Femur (tissue), 1 donor: ENCODE measurements at regions not wholly inside any gene's neighbourhood (a gene's known extent, or its start where the extent isn't known, plus 50 kb on each side); places are given as distances from the start of the nearest gene placed in this dataset.

Experiments used
- DNase-seq: peaks from one replicate; pipeline ENCODE4 v3.0.0-alpha.2; 2017

DNA sequence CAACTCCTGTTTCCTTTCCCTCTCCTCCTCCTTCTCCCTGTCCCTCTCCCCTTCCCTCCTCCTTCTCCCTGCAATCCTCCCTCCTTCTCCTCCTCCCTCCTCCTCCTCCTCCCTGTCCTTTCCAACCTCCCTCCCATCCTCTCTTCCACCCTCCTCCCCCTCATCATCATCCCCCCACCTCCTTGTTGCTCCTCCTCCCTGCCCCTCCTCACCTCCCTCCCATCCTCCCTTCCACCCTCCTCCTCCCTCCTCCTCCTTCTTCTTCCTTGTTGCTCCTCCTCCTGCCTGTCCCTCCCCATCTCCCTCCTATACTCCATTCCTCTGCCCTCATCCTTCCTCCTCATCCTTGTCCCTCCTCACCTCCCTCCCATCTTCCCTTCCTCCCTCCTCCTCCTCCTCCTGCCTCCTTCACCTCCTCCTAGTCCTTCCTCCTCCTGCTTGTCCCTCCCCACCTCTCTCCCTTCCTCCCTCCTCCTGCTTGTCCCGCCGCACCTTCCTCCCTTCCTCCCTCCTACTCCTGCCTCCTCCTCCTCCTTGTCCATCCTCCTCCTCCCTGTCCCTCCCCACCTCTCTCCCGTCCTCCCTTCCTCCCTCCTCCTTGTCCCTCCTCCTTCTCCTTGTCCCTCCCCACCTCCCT, 222.5 kb downstream of the IRF8 start:
- DNase-seq, result no peak

DNA sequence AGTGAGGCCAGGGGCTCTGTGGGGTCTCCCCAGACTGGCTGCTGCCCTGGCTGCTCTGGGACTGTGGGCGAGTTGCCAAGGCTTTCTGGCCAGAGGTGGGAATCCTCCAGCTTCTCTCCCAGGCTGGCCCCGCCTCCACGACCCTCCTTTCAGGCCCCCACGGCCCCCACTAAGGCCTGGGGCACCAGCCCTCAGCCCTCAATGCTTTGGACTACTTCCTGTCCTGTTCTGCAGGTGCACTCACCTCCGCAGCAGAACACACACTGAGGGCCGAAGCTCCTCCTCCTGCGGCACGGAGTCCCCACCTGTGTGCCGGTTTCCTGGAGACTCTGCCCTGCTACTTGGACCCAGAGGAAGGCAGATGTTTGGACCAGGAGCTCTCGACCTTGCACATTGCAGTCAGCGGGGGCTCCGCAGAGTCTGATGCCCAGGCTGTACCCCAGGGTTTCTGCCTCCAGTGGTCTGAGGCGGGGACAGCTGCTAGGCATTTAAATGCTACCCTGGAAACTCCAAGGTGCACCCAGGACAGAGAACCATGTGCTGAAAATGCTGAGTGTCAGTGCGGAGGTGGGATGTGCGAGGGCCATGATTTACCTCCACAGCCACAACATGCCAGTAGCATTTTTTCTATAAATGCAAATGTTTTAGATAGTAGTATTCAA, 223.8 kb downstream of the IRF8 start:
- DNase-seq, result no peak

DNA sequence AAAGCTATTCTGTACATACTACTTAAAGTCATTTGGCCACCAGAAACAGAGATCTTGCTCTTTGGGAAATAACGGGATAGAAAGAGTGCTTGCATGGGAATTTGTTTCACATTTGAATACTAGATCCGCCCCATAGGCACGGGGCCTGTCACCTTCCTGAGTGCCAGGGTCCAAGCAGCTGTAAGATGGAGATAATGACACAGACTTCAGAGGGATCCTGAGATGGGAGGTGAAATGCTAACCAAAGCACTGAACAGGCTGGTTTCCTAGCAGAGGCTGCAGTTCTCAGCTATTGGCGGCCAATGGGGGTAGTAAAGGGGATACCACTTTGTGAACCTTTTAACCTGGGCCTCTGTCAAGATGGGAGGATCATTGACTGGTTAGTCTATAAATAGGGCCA, 225.4 kb downstream of the IRF8 start:
- no peak for DNase-seq

DNA sequence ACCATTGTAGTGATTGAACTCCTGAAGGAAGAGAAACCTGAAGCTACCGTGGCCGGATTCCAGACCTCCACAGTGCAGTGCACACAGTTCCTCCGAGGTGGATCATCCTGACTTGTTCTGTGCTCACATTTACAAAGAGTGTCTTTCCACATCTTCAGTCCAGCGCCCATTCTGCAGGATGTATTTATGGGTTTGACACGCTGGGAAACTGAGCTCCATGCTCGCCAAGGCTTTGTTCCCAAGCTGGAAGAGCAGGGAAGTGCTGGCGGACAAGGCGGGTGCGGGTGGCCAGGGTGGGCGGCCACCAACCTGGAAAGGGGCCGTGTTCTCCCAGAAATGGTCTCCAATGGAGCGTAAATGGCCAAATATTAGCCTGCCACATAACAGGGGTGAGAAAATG, 227.9 kb downstream of the IRF8 start:
- DNase-seq, result no peak

DNA sequence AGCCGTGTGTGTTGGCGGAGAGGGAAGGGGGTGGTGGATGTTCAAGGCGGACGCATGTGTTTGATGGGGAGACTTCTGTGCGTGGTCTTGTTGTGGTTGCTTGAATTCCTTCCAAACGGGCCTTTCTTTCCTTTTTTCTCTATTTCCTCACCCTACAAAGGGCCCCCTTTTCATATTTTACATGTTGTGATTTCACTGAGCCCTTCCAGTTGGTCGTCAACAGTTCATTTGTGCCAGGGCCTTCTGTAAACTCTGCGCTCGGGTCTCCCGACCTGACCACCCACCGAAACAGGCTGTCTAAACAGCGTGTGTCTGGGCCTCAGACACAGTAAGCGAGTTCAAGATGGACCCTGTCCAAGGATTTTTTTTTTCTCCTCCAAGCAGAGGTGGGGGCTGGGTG, 228.4 kb downstream of the IRF8 start:
- DNase-seq, result no peak

DNA sequence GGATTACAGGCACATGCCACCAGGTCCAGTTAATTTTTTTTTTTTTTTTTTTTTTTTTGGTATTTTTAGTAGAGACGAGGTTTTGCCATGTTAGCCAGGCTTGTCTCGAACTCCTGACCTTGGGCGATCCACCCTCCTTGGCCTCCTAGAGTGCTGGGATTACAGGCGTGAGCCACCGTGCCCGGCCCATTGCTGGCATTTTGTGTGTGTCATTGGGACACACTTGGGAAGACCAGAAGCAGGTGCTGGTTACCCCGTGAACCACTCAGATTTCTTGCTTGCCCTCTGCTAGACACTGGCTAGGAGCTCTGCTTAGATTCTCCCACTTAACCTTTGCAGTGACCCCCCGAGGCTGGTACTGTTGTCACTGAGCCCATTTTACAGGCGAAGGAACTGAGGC, 229.3 kb downstream of the IRF8 start:
- DNase-seq, result no peak

DNA sequence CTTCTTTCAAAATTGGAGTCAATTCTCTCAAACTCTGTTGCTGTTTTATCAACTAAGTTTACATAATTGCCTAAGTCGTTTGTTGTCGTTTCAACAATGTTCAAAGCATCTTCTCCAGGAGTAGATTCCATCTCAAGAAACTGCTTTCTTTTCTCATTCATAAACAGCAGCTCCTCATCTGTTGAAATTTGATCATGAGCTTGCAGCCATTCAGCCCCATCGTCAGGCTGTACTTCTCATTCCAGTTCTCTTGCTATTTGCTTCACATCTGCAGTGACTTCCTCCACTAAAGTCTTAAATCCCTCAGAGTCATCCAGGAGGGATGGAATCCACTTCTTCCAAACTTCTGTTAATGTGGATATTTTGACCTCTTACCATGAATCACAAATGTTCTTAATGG, 230.6 kb downstream of the IRF8 start:
- DNase-seq, result no peak

DNA sequence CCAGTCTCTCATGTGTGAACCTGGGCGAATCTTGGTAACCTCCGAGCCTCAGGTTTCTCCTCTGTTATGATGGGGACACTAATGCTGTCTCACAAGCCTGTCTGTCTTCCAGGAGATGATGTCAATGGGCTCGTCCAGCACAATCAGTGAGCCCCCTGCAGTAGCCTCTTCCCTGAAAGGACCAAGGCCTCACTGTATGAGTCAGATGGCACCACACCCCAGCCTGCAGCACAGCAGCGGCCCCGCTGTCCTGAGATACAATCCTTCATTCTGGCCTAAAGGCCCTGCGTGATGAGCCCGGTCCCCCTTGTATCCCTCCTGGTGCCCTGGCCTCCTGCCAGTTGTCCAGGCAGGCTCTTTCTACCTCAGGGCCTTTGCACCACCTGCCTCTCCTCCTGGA, 234.4 kb downstream of the IRF8 start:
- DNase-seq, result no peak

DNA sequence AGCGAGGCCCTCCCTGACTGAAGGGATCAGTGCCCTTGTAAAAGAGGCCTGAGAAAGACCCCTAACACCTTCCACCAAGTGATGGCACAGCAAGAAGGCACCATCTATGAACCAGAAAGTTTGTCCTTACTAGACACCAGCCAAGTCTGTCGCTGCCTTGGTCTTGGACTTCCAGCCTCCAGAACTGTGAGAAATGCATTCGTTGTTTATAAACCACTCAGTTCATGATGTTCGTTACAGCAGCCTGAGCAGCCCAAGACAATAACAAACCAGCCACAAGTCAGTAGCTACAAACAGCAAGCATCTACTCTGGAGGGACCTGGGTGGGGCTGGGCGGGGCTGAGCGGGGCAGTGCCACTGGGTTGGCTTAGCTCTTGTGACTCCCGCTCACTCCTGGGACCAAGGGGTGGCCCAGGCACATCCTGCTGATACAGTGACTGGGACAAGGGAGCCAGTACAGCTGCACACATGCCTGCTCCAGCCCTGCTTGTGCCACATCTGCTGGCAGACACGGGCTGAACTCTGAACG, 234.9 kb downstream of the IRF8 start:
- DNase-seq, result no peak

DNA sequence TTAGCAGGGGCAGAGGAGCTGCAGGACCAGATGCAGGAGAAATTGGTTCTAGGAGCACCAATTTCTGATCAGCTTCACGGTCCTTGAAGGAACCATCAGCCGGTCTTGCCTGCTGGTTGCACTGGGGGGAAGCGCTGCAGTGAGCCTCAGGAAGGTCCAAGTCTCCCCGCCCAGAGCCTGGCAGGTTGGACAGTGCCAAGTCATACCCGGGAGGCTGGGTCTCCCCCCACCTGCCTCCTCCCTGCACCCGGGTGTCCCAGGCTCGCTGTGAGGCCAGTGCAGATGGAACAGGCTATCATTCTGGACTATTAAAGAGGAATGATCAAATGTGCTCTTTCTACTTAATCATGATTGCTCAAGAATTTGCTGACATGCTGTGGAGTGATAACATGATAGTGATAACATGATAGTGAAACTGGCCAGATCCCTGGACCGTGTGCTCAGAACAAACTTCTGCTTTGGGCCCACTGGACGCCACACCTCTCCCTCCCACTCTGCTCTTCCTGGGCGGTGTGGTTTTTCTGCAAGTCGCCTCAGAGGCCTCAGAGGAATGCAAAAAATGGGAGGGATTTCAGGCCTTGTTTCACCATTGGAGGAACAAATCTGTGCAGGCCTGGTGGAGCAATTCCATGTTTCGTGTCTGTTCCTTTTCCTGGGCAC, 236.0 kb downstream of the IRF8 start:
- no peak for DNase-seq

DNA sequence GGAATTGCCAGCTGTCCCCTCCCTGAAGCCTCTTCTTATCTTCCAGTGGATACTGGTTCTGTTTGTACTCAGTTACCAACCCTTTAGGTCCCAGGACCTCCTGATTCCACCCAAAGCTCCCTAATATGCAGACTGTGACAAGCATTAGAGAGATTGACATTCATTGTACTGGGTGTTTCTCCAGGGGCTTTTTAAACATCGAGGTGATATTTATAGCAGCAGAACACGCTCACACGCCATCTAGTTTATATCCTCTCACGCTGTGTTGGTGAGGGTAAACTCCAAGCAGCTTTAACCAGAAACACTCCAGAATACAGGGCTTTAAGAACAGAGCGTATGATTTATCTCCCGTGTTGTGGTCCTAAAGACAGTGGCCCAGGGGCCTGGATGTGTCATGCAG, 238.4 kb downstream of the IRF8 start:
- no peak for DNase-seq

DNA sequence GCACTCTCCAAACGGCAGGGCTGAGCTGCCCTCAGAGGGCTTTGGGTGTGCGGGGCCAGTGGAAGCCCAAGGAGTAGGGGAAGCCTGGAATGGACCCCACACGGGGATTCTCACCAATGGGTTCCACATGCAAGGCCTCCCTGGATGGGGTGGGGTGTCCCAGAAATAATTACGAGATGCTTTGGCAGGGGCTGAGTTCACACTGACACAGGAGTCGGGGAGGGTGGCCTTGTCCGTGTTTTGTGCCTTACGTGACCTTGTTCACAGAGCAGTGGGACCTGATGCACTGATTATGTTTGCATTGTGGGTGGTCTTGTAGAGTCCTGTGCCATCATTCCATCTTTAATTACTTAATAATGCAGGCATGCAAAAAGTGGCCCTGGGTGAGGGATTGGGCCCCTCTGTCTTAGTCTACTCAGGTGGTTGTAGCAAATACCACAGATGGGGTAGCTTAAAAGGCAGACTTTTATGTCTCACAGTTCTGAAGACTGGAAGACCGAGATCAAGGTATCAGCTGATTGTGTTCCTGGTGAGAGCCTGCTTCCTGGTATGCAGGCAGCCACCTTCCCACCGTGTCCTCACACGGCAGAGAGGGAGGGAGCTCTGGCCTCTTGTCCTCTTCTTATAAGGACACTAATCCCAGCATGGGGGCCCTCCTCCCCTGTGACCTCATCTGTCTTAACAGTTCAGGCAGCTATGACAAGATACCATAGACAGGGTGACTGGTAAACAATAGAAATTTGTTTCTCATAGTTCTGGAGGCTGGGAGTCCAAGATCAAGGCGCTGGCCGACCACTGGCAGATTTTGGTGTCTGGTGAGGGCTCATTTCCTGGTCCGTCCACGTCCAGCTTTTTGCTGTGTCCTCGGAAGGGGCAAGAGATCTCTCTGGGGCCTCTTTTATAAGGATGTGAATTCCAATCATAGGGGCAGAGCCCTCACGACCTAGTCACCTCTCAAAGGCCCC, 239.4 kb downstream of the IRF8 start:
- no peak for DNase-seq

DNA sequence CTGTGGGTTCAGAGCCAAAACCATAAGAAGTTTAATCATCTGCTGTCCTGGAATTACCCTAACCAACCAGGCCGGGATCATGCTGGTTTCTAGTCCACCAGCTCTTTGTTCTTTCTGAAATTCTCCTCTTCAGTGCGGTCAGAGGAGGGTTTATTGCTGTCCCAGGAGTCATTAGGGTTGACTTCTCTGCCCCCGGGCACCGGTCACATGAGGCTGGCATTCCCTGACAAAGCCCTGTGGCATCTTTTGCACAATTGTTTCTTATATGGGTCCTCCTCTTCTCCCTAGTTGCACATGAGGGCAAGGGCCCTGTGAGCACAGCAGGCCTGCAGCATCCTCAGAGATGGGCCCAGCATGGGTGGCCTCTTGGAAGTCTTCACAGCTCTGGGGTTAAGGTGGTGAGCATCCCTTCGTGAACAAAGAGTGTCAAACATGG, 243.9 kb downstream of the IRF8 start:
- DNase-seq, result no peak

DNA sequence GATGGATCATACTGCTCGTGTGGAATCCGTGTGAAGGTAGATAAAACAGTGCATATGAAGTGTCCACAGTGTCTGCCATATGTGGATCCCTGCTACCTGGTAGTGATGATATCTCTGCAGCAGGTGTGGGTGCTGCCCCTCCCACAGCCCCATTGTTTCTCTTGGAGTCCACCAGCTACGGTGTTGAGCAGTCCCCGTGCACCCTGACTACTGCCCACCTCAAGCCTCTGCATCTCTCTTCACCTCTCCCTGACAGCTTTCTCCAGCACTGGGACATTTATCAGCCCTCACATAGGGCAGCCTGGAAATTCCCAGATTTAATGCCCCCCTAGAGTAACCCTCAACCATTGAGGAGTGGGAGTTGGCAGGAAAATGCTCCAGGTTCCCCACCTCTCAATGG, 244.7 kb downstream of the IRF8 start:
- DNase-seq, result no peak

DNA sequence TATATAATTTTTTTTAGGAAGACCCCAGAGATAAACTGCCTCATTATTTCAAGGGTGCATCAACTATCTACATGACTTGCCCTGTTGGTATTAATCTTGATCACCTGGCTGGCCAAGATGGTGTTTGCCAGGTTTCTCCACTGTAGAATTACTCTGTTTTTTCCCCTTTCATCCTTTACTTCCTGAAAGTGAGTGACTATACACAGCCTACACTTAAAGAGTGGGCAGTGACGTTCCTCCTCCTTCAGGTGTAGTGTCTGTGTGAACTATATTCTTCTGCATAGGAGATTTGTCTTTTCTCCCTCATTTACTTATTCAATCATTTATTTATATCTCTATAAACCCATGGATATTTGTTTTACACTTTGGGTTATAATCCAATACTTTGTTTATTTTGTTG, 246.7 kb downstream of the IRF8 start:
- no peak for DNase-seq

DNA sequence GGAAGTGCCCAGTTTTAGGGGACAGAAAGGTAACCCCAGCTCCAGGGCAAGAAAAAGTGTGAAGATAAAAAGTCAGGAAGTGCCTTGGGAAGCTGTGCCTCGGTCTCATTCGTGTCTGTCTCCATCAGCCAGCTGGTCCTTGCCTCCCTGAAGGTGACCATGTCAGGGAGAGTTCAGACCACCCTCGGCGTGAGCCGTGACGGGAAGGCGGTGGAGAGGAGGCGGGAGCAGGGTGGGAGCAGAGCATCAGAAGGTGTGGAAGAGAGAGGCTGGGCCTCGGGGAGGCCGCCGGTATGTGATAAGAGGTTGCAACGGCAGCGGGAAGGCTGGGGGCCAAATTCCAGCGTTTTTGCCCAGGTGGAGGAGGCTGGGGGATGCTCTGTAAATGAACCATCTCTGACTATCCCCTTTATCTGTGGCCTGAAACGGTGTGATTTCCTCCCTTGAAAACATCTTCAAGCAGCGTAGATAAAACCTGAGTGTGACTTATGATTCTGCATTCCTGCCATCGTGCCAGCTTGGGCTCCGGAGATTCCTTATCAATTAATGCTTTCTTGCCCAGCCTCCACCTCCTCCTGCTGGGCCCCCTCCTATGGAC, 251.8 kb downstream of the IRF8 start:
- DNase-seq, result no peak

DNA sequence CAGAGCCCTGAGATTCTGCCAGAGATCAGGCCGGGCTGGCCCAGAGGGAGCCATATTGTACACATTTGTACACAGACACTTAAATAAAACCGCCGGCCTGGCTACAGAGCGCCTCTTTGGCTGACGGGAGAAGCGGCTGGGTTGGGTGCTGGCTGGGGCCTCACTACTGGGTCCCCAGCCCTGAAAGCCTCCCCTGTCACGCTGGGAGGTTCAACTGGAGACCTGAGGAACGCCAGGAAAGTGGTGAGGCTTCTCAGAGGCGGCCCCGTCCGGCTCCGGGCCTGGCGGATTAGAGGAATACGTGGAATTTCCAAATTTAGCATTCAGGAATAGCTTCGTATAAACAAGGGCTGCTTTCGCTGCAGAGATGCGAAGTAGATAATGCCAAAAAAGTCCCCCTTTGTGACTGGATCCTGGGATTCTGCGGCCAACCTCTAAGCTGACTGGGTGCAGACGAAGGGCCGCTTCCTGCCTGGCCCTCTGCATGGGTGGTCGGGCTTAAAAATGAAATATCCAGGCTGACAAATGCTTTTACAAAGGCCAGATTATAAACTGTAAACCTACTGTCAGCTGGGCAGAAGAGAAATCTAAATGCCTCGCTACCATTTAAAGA, 252.4 kb downstream of the IRF8 start:
- peak; percentile 41 for DNase-seq

DNA sequence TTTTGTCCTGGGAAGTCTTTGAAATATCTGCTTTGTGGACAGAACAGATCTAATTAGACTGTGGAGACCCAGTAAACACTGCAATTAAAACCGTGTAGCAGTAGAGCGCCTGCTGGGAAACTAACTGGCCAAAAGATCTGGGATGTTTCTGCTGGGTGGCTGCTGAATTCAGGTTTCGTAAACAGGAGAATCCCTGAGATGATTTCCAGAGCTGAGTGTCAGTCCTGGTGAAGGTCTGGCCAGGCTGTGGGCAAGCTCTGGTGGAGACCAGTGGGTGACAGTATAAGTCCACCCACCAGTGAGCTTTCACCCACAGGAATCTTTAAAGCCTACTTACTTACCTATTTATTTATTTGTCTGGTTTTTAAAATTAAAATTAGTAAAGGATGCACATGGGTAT, 257.2 kb downstream of the IRF8 start:
- DNase-seq, result no peak

DNA sequence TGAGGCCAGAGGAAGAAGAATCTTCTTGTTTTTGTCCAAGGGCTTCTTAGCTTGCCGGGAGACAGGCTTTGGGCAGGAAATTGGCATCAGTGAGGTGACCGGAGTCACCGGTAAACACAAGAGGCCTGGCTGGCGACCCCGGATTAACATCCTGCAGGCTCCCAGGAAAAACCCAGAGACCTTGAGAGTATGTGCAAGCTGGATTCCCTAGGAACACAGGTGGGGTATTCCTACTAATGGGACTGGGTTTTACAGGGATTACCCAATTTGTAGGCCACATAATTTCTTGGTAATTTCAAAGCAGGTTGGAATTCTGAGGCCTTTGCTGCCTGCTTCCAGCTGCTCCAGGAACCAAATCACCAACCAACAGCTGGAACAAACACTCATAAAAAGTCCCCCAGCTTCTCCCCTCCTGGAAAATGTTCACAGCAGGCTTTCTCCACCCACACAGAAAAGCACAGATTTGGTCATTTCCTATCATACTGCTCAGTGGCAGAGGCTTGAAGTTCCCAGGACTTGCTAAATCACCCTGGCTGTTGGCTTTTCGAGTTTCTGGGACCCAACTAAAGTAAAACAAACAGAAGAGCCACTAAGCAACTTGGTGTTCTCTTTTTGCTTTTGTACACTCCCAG, 258.8 kb downstream of the IRF8 start:
- no peak for DNase-seq

DNA sequence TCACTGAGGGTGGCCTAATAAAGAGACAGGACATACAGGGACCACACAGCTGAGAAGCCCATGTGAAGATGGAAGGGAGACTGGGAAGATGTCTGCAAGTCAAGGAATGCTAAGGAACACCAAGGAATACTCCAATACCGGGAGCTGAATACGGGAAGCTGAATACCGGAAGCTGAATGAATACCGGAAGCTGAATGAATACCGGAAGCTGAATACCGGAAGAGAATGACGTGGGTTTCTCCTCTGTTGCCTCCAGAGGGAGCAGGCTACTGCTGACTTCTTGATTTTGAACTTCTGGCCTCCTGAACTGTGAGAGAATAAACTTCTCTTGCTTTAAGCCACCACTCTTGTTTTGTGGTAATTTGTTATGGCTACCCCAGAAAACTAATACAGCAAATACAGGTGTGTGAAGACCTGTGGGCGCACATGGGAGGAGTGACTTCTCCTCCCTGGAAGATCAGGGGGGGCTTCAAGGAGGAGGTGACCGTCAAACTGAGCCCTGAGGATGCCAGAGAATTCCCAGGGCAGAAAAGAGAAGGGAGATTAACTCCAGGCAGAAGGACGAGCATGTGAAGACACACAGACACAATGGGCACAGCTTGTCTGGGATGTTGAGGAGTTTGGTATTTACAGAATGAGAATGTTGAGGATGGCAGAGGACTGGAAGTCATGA, 259.9 kb downstream of the IRF8 start:
- DNase-seq, result no peak

DNA sequence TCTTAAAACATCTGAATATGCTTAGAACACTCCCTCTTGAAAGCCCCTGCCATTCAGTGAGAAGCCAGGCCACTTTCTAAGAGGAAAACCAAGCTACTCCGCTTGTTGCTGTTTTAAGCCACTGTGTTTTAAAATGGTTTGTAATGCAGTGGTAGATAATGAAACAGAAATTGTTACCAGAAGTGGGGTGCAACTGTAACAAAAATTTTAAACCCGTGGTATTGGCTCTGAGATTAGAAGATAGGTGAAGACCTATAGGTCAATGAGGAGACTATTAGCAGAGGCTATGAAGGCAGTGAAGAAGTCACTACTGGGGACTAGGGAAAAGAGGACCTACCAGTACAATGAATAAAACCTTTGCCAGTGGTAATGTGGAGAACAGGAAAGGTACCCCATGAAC, 266.5 kb downstream of the IRF8 start:
- DNase-seq, result no peak
